GM12878 (cell line): ENCODE measurements at regions not wholly inside any gene's neighbourhood (a gene's known extent, or its start where the extent isn't known, plus 50 kb on each side); places are given as distances from the start of the nearest gene placed in this dataset.

ENCODE experiments used
- ATAC-seq: fragments of 200-7000 bp; cut with Tn5 transposase; 3 replicates; pipeline ENCODE4 v1.9.1; 2020; ENCODE audit warnings: mild to moderate bottlenecking, moderate library complexity
- BruUV-seq: library from RNA; stranded (reverse); fragments of 400-500 nt; replicated peaks from 2 replicates; lab custom pipeline; 2021; lab: Mats Ljungman, UMichigan
- CTCF ChIA-PET: fragments of 300-600 bp; sonication (Branson Sonifier 250); formaldehyde crosslinking; extraction: SDS; loops from one replicate; lab custom pipeline; 2021; ENCODE audit warnings: inconsistent platforms; lab: Yijun Ruan, JAX
- POLR2A ChIA-PET: fragments of 350-600 bp; formaldehyde crosslinking; extraction: SDS; loops from one replicate; lab custom pipeline; 2021; ENCODE audit warnings: inconsistent platforms; lab: Charles Lee
- RAD21 ChIA-PET: fragments of 300-600 bp; sonication (Branson Sonifier 250); formaldehyde crosslinking; loops from one replicate; lab custom pipeline; 2023; ENCODE audit warnings: antibody characterized with exemption; ENCODE audit not compliant: unreplicated experiment; lab: Charles Lee
- SMC1A ChIA-PET: fragments of 300-600 bp; sonication (Branson Sonifier 250); formaldehyde crosslinking; loops from one replicate; lab custom pipeline; 2023; ENCODE audit not compliant: unreplicated experiment, uncharacterized antibody; lab: Charles Lee
- DNase-seq: peaks from one replicate; pipeline ENCODE4 v3.0.0-alpha.2; 2011; ENCODE audit warnings: low read depth, low spot score
- FAIRE-seq: peaks from 3 replicates; lab custom pipeline; 2011; peaks lifted over from hg19 to GRCh38; lab: Jason Lieb, UNC
- H2AFZ ChIP-seq: 2 replicates; pipeline ENCODE4 v1.6.0; 2011; ENCODE audit warnings: low read depth, low read length, control low read depth; ENCODE audit not compliant: control insufficient read depth
- H3K27ac ChIP-seq: 2 replicates; pipeline ENCODE4 v1.5.1; 2011; ENCODE audit warnings: control low read depth; ENCODE audit not compliant: control insufficient read depth, insufficient read depth
- H3K27me3 ChIP-seq, 2 experiments: replicated peaks in 1 of 2; 2 replicates each; pipeline versions ENCODE4 v1.6.0 to v1.6.1; 2011; ENCODE audit warnings: low read length in 1 of 2; ENCODE audit not compliant: control insufficient read depth in 2 of 2, insufficient read depth in 2 of 2
- H3K36me3 ChIP-seq, 2 experiments: 2 replicates each; pipeline ENCODE4 v1.5.1; 2011; ENCODE audit warnings: low read length in 1 of 2; ENCODE audit not compliant: control insufficient read depth in 2 of 2, insufficient read depth in 2 of 2
- H3K4me1 ChIP-seq: 2 replicates; pipeline ENCODE4 v1.6.1; 2011; ENCODE audit warnings: mild to moderate bottlenecking, low read length, moderate library complexity, mixed read lengths; ENCODE audit not compliant: control insufficient read depth, insufficient read depth
- H3K4me2 ChIP-seq: 2 replicates; pipeline ENCODE4 v1.6.0; 2011; ENCODE audit warnings: control low read depth; ENCODE audit not compliant: control insufficient read depth, insufficient read depth
- H3K4me3 ChIP-seq: fragments of 200-600 bp; sonication (generic); 2 replicates; pipeline ENCODE4 v1.5.1; 2016
- H3K79me2 ChIP-seq: 2 replicates; pipeline ENCODE4 v1.6.0; 2011; ENCODE audit warnings: low read length; ENCODE audit not compliant: control insufficient read depth, insufficient read depth
- H3K9ac ChIP-seq: 2 replicates; pipeline ENCODE4 v1.8.0; 2011; ENCODE audit warnings: low read length, control low read depth, mixed read lengths; ENCODE audit not compliant: control insufficient read depth, insufficient read depth
- H3K9me3 ChIP-seq: replicated peaks from 3 replicates; pipeline ENCODE4 v1.5.1; 2011; ENCODE audit warnings: mild to moderate bottlenecking, low read length; ENCODE audit not compliant: control insufficient read depth, insufficient read depth
- H4K20me1 ChIP-seq: 2 replicates; pipeline ENCODE4 v1.6.0; 2011; ENCODE audit not compliant: control insufficient read depth, insufficient read depth
- CHD4 ChIP-seq: fragments of 200-600 bp; sonication (generic); IDR thresholded peaks from 2 replicates; pipeline ENCODE4 v1.6.1; 2016; ENCODE audit warnings: mild to moderate bottlenecking
- EZH2 ChIP-seq: IDR thresholded peaks from 2 replicates; pipeline ENCODE4 v1.6.1; 2012; ENCODE audit warnings: low read depth, mild to moderate bottlenecking, control low read depth, inconsistent platforms, low read length, borderline replicate concordance; ENCODE audit not compliant: control insufficient read depth
- FOS ChIP-seq: IDR thresholded peaks from 3 replicates; pipeline ENCODE4 v1.6.1; 2011; ENCODE audit warnings: borderline replicate concordance; ENCODE audit not compliant: insufficient read length; ENCODE audit errors: extremely low read depth
- GATAD2B ChIP-seq: fragments of 450-650 bp; conservative IDR thresholded peaks from 2 replicates; pipeline ENCODE4 v1.6.1; 2017; ENCODE audit warnings: low read depth, mild to moderate bottlenecking, moderate library complexity
- KLF5 ChIP-seq: fragments of 450-650 bp; IDR thresholded peaks from 2 replicates; pipeline ENCODE4 v1.6.1; 2014; ENCODE audit warnings: mild to moderate bottlenecking; ENCODE audit not compliant: partially characterized antibody
- MTA3 ChIP-seq: IDR thresholded peaks from 2 replicates; pipeline ENCODE4 v1.6.1; 2012; ENCODE audit warnings: low read length, inconsistent platforms, borderline replicate concordance
- NFIC ChIP-seq: IDR thresholded peaks from 2 replicates; pipeline ENCODE4 v1.6.1; 2012; ENCODE audit warnings: low read depth, mild to moderate bottlenecking, inconsistent platforms, low read length, moderate library complexity
- PKNOX1 ChIP-seq: fragments of 450-650 bp; IDR thresholded peaks from 2 replicates; pipeline ENCODE4 v1.6.1; 2016; ENCODE audit warnings: mild to moderate bottlenecking
- PML ChIP-seq: IDR thresholded peaks from 2 replicates; pipeline ENCODE4 v1.6.1; 2012; ENCODE audit warnings: low read length, inconsistent platforms
- POLR2AphosphoS5 ChIP-seq: IDR thresholded peaks from 2 replicates; pipeline ENCODE4 v1.6.1; 2011; ENCODE audit warnings: mild to moderate bottlenecking, low read length, inconsistent platforms
- SKIL ChIP-seq: fragments of 450-650 bp; IDR thresholded peaks from 2 replicates; pipeline ENCODE4 v1.6.1; 2017; ENCODE audit warnings: mild to moderate bottlenecking, low read depth, inconsistent platforms; ENCODE audit not compliant: poor library complexity, severe bottlenecking
- YBX1 ChIP-seq: fragments of 450-650 bp; IDR thresholded peaks from 2 replicates; pipeline ENCODE4 v1.6.1; 2016; ENCODE audit warnings: antibody characterized with exemption
- ZBED1 ChIP-seq: IDR thresholded peaks from 2 replicates; pipeline ENCODE4 v1.6.1; 2016; ENCODE audit warnings: borderline replicate concordance
- ZNF592 ChIP-seq: fragments of 450-650 bp; IDR thresholded peaks from 2 replicates; pipeline ENCODE4 v1.6.1; 2017; ENCODE audit warnings: mild to moderate bottlenecking, moderate library complexity
- WGBS: methylation state at CpG from one replicate; pipeline ENCODE4 v1.1.6; 2016; ENCODE audit warnings: low lambda C conversion rate; ENCODE audit not compliant: insufficient replicate concordance, insufficient coverage; ENCODE audit errors: missing lambda C conversion rate; 5-methylcytosine and 5-hydroxymethylcytosine counted together
- in situ Hi-C: fragments of 300-500 bp; cut with MboI; formaldehyde crosslinking; loops from 9 replicates; pipeline ENCODE4 v1.14.3; 2018; ENCODE audit warnings: mixed read lengths
- intact Hi-C: fragments of 100-400 bp; cut with micrococcal nuclease; formaldehyde crosslinking; loops from one replicate; pipeline ENCODE4 v1.14.2; 2022; ENCODE audit not compliant: unreplicated experiment
- TF ChIP-seq, protein P1 (sequence below): fragments of 450-650 bp; formaldehyde crosslinking; IDR thresholded peaks from 2 replicates; pipeline ENCODE4 v1.4.0; 2020; ENCODE audit warnings: mild to moderate bottlenecking, moderate library complexity

DNA sequence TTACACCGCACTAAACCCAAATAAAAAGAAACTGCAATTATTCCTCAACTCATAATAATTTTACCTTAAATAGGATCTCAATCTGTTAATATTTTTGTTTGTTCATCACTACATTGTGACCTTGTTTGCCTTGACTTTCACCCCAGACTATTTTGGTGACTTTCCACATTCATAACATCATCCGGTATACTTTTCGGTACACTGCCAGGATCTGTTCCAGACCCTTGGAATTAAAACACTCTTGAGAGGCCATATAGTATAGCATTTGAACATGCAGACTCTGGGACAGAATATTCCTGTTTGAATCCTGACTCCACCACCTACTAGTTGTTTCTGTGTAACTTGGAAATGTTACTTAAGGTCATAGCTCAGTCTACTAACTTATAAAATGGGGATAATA lies 577.4 kb downstream of the METTL4 start:
- CTCF ChIA-PET: no interaction called here
- 72% methylated on average over 3 of the region's 3 CpGs for WGBS
- FAIRE-seq: no peak
- TF ChIP-seq NFIC (no peak), GATAD2B (no peak), CHD4 (no peak), SKIL (no peak), PML (no peak), MTA3 (no peak), KLF5 (no peak), FOS (no peak), ZNF592 (no peak), EZH2 (no peak), PKNOX1 (no peak), ZBED1 (no peak), YBX1 (no peak), POLR2AphosphoS5 (no peak)
- TF ChIP-seq, protein P1, sequence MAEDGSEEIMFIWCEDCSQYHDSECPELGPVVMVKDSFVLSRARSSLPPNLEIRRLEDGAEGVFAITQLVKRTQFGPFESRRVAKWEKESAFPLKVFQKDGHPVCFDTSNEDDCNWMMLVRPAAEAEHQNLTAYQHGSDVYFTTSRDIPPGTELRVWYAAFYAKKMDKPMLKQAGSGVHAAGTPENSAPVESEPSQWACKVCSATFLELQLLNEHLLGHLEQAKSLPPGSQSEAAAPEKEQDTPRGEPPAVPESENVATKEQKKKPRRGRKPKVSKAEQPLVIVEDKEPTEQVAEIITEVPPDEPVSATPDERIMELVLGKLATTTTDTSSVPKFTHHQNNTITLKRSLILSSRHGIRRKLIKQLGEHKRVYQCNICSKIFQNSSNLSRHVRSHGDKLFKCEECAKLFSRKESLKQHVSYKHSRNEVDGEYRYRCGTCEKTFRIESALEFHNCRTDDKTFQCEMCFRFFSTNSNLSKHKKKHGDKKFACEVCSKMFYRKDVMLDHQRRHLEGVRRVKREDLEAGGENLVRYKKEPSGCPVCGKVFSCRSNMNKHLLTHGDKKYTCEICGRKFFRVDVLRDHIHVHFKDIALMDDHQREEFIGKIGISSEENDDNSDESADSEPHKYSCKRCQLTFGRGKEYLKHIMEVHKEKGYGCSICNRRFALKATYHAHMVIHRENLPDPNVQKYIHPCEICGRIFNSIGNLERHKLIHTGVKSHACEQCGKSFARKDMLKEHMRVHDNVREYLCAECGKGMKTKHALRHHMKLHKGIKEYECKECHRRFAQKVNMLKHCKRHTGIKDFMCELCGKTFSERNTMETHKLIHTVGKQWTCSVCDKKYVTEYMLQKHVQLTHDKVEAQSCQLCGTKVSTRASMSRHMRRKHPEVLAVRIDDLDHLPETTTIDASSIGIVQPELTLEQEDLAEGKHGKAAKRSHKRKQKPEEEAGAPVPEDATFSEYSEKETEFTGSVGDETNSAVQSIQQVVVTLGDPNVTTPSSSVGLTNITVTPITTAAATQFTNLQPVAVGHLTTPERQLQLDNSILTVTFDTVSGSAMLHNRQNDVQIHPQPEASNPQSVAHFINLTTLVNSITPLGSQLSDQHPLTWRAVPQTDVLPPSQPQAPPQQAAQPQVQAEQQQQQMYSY (CRISPR knock-in tag): no peak
- H3K9me3 ChIP-seq: no peaks in the 10 kb centered on the region
- H3K27me3 ChIP-seq: no peaks in the 10 kb centered on the region; a peak in 1 of 4 replicates
- BruUV-seq: no TSS peak
- H3K36me3 ChIP-seq: no peaks in the 10 kb centered on the region
- SMC1A ChIA-PET: no interaction called here
- no peak overlapping the region for H3K4me3 ChIP-seq
- H3K9ac ChIP-seq: no peak overlapping the region
- H3K79me2 ChIP-seq: no peaks in the 10 kb centered on the region
- POLR2A ChIA-PET: no interaction called here
- DNase-seq: no peak
- intact Hi-C loops: no loop called here
- H4K20me1 ChIP-seq: no peaks in the 10 kb centered on the region
- H3K27ac ChIP-seq: no peak overlapping the region
- in situ Hi-C loops: no loop called here
- H3K4me1 ChIP-seq: no peaks in the 10 kb centered on the region
- H3K4me2 ChIP-seq: no peak overlapping the region
- H2AFZ ChIP-seq: no peak overlapping the region
- RAD21 ChIA-PET: no interaction called here
- no peak for ATAC-seq
